Nephron progenitor cell (in vitro differentiated cells): ENCODE measurements at regions not wholly inside any gene's neighbourhood (a gene's known extent, or its start where the extent isn't known, plus 50 kb on each side); places are given as distances from the start of the nearest gene placed in this dataset.

Source experiments
- DNase-seq: peaks from one replicate; pipeline ENCODE4 v3.0.0; 2021
- H3K27ac Mint-ChIP-seq: 2 replicates; pipeline ENCODE4 v1.8.0; 2021; ENCODE audit warnings: mild to moderate bottlenecking, moderate library complexity, mixed read lengths
- H3K27me3 Mint-ChIP-seq: 2 replicates; pipeline ENCODE4 v1.8.0; 2021; ENCODE audit warnings: mild to moderate bottlenecking, low read depth, mixed read lengths; ENCODE audit not compliant: poor library complexity
- H3K36me3 Mint-ChIP-seq: 2 replicates; pipeline ENCODE4 v1.8.0; 2021; ENCODE audit warnings: low read depth, mixed read lengths
- H3K4me1 Mint-ChIP-seq: 2 replicates; pipeline ENCODE4 v1.8.0; 2021; ENCODE audit warnings: mixed read lengths
- H3K4me3 Mint-ChIP-seq: 2 replicates; pipeline ENCODE4 v1.8.0; 2021; ENCODE audit warnings: mild to moderate bottlenecking, moderate library complexity, mixed read lengths
- H3K9me3 Mint-ChIP-seq: 2 replicates; pipeline ENCODE4 v1.8.0; 2021; ENCODE audit warnings: mild to moderate bottlenecking, moderate library complexity, mixed read lengths
- CTCF ChIP-seq: fragments of 200-600 bp; sonication (generic); IDR thresholded peaks from 2 replicates; pipeline ENCODE4 v1.5.0; 2021; ENCODE audit warnings: antibody characterized with exemption

GRCh38 chr1:209454340-209454994 is 129.0 kb upstream of the CAMK1G start:
- Mint-ChIP-seq H3K4me3 (no peak overlapping the region), H3K4me1 (peaks cover 22% of the 10 kb centered on the region), H3K27ac (no peak overlapping the region), H3K27me3 (peaks cover 2% of the 10 kb centered on the region), H3K36me3 (no peaks in the 10 kb centered on the region), H3K9me3 (peaks cover 1% of the 10 kb centered on the region)
- DNase-seq, result no peak
- TF ChIP-seq CTCF, result no peak

- no peaks in the 10 kb centered on the region for H3K36me3 Mint-ChIP-seq
- no peak overlapping the region for H3K27ac Mint-ChIP-seq
- H3K4me3 Mint-ChIP-seq, result no peak overlapping the region
- no peak for TF ChIP-seq CTCF
- peaks cover 5% of the 10 kb centered on the region for H3K9me3 Mint-ChIP-seq
- peaks cover 2% of the 10 kb centered on the region for H3K27me3 Mint-ChIP-seq
- DNase-seq, result no peak
- H3K4me1 Mint-ChIP-seq, result peaks cover 22% of the 10 kb centered on the region
These were observed 128.4 kb upstream of the CAMK1G start for GRCh38 chr1:209455145-209455544.

GRCh38 chr1:209455661-209456358 is 127.7 kb upstream of the CAMK1G start:
- TF ChIP-seq CTCF, result no peak
- Mint-ChIP-seq H3K27ac (no peak overlapping the region), H3K4me3 (no peak overlapping the region), H3K4me1 (peaks cover 22% of the 10 kb centered on the region), H3K9me3 (peaks cover 9% of the 10 kb centered on the region), H3K27me3 (peaks cover 2% of the 10 kb centered on the region), H3K36me3 (no peaks in the 10 kb centered on the region)
- DNase-seq, result no peak

GRCh38 chr1:209456878-209457277 is 126.6 kb upstream of the CAMK1G start:
- peak overlapping the region; percentile 0 for H3K27ac Mint-ChIP-seq
- no peaks in the 10 kb centered on the region for H3K36me3 Mint-ChIP-seq
- no peak for DNase-seq
- peaks cover 6% of the 10 kb centered on the region for H3K27me3 Mint-ChIP-seq
- H3K9me3 Mint-ChIP-seq, result peaks cover 20% of the 10 kb centered on the region
- no peak for TF ChIP-seq CTCF
- peaks cover 22% of the 10 kb centered on the region for H3K4me1 Mint-ChIP-seq
- no peak overlapping the region for H3K4me3 Mint-ChIP-seq

- H3K4me3 Mint-ChIP-seq, result no peak overlapping the region
- peak overlapping the region; percentile 15 for H3K27ac Mint-ChIP-seq
- H3K36me3 Mint-ChIP-seq, result no peaks in the 10 kb centered on the region
- DNase-seq, result no peak
- peaks cover 22% of the 10 kb centered on the region for H3K4me1 Mint-ChIP-seq
- TF ChIP-seq CTCF, result no peak
- H3K9me3 Mint-ChIP-seq, result peaks cover 27% of the 10 kb centered on the region
- H3K27me3 Mint-ChIP-seq, result peaks cover 8% of the 10 kb centered on the region
These were observed 126.0 kb upstream of the CAMK1G start for GRCh38 chr1:209457401-209458125.
